Liver (tissue), 3 donors: ENCODE measurements at regions not wholly inside any gene's neighbourhood (a gene's known extent, or its start where the extent isn't known, plus 50 kb on each side); places are given as distances from the start of the nearest gene placed in this dataset.

Source experiments
- CTCF ChIP-seq: fragments of 150-350 bp; IDR thresholded peaks from 2 replicates; pipeline ENCODE4 v1.5.1; 2017; ENCODE audit warnings: improper control_type of control experiment, low read depth, low read length; ENCODE audit not compliant: missing input control
- EGR1 ChIP-seq, 2 donors: IDR thresholded peaks; 2 replicates each; pipeline ENCODE4 v1.6.1; 2016 to 2018; ENCODE audit warnings: antibody characterized with exemption in 2 of 2, low read depth in 2 of 2
- FOXA1 ChIP-seq: IDR thresholded peaks from 2 replicates; pipeline ENCODE4 v1.6.1; 2016; ENCODE audit warnings: antibody characterized with exemption
- GABPA ChIP-seq, 2 donors: IDR thresholded peaks in 1 of 2; conservative IDR thresholded peaks in 1 of 2; 2 replicates each; pipeline ENCODE4 v1.6.1; 2016; ENCODE audit warnings: antibody characterized with exemption in 2 of 2, mild to moderate bottlenecking in 1 of 2, moderate library complexity in 1 of 2
- HNF4A ChIP-seq, 2 donors: conservative IDR thresholded peaks; 2 replicates each; pipeline ENCODE4 v1.6.1; 2016; ENCODE audit warnings: antibody characterized with exemption in 2 of 2, mild to moderate bottlenecking in 2 of 2
- JUND ChIP-seq, 2 donors: IDR thresholded peaks; 2 replicates each; pipeline ENCODE4 v1.6.1; 2016; ENCODE audit warnings: antibody characterized with exemption in 2 of 2
- MAX ChIP-seq: IDR thresholded peaks from 2 replicates; pipeline ENCODE4 v1.6.1; 2016; ENCODE audit warnings: antibody characterized with exemption
- NR2F2 ChIP-seq: IDR thresholded peaks from 2 replicates; pipeline ENCODE4 v1.6.1; 2016; ENCODE audit warnings: antibody characterized with exemption
- RAD21 ChIP-seq, 2 donors: IDR thresholded peaks; 2 replicates each; pipeline ENCODE4 v1.6.1; 2016; ENCODE audit warnings: antibody characterized with exemption in 2 of 2, mild to moderate bottlenecking in 2 of 2
- REST ChIP-seq: IDR thresholded peaks from 2 replicates; pipeline ENCODE4 v1.6.1; 2016; ENCODE audit warnings: antibody characterized with exemption, mild to moderate bottlenecking
- SP1 ChIP-seq: IDR thresholded peaks from 2 replicates; pipeline ENCODE4 v1.6.1; 2018; ENCODE audit warnings: antibody characterized with exemption, mild to moderate bottlenecking
- TAF1 ChIP-seq: conservative IDR thresholded peaks from 2 replicates; pipeline ENCODE4 v1.6.1; 2016; ENCODE audit warnings: antibody characterized with exemption, mild to moderate bottlenecking
- donor health status: healthy.
- donor health status: healthy.

- TF ChIP-seq CTCF (no peak), SP1 (no peak), MAX (no peak), EGR1 (IDR thresholded peaks at IDR 0.05; ENCODE audit: low read depth in 2 of 2) (no peak), FOXA1 (no peak), RAD21 (IDR thresholded peaks at IDR 0.05) (no peak), NR2F2 (no peak), TAF1 (no peak), REST (no peak), JUND (IDR thresholded peaks at IDR 0.05) (no peak), GABPA (IDR thresholded peaks at IDR 0.05 in 1 of 2, conservative IDR thresholded peaks at IDR 0.05 in 1 of 2) (no peak), HNF4A (conservative IDR thresholded peaks at IDR 0.05) (no peak)
Measured at GRCh38 chr7:142381727-142382390, 124.0 kb upstream of the PRSS58 start.
